Large intestine (tissue), 3 donors: ENCODE measurements at regions not wholly inside any gene's neighbourhood (a gene's known extent, or its start where the extent isn't known, plus 50 kb on each side); places are given as distances from the start of the nearest gene placed in this dataset.

Experiments used
- DNase-seq, 2 donors: peaks; one replicate each; pipeline versions ENCODE4 v3.0.0 to v3.0.0-alpha.2; 2013
- H3K27ac ChIP-seq: one replicate; pipeline ENCODE4 v1.5.1; 2013; ENCODE audit warnings: low read length
- H3K27me3 ChIP-seq: 2 replicates; pipeline ENCODE4 v1.6.1; 2013; ENCODE audit warnings: low read length; ENCODE audit not compliant: control insufficient read depth, insufficient read depth
- H3K36me3 ChIP-seq: 2 replicates; pipeline ENCODE4 v1.6.1; 2013; ENCODE audit warnings: low read length; ENCODE audit not compliant: control insufficient read depth, insufficient read depth
- H3K4me1 ChIP-seq: one replicate; pipeline ENCODE4 v1.6.1; 2013; ENCODE audit warnings: low read length; ENCODE audit not compliant: control insufficient read depth, insufficient read depth
- H3K4me3 ChIP-seq: one replicate; pipeline ENCODE4 v1.5.1; 2013; ENCODE audit warnings: low read length
- H3K9me3 ChIP-seq: one replicate; pipeline ENCODE4 v1.6.1; 2013; ENCODE audit warnings: mild to moderate bottlenecking, low read depth, low read length, moderate library complexity; ENCODE audit not compliant: control insufficient read depth
- WGBS: methylation state at CpG from one replicate; pipeline ENCODE4 v1.1.5; 2013; ENCODE audit warnings: low lambda C conversion rate; ENCODE audit not compliant: insufficient coverage; 5-methylcytosine and 5-hydroxymethylcytosine counted together

DNA sequence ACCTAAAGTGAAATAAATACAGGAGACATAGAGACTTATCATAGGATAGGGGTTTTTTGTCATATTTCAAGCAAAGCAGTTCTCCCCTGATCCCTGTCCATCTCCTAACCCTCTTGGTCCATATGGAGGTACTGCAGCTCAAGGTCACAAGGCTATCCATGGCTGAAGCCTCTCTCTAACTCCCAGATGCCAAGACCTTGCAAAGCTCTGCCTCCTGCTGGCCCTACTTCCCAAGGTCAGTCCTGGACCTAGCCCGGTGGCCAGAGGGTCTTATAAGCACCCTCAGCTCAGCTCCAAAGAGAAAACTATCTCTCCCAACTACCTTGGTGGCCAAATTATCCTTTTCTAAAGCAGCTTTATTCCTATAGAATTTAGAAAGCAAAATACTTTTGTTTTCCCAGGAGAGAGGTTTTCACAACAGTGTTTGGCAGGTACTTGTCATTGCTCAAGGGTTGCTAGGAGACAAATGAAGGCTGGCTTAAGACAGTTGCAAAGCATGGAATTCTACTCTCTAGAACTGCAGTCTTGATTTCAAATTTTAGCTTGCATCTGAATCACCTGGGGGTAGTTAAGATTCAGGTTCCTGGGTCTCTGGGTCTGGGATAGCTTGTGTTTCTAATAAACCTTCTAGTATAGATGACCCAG, 121.5 kb downstream of the XCL2 start:
- H3K27ac ChIP-seq = no peak overlapping the region
- no peak overlapping the region for H3K4me3 ChIP-seq

DNA sequence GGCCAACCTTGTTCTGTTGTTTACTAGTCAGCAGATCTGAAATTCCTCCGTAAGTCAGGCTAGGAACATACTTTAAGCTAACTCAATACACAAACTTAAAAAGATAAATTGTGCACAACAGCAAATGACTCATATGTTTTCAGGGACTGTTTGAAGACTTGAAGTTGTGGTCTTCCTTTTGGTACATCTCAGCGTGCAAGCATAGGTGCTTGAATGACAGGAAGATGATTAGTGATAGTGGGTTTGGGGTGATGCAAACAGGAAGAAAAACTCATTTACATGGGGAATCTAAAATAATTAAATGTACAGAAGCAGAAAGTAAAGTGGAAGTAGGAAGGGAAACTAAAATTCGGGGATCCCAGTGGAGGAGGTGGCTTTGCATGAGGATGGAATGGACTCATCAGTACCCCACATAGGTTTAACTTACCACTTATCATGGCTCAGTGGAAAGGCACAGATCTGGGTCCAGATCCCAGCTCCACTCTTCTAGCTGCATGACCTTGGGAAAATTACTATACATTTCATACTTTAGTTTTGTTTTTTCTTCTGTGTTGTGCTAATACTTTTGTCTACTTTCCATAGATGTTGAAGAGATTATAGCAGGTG, 122.3 kb downstream of the XCL2 start:
- Histone ChIP-seq H3K4me3 (no peak overlapping the region), H3K27me3 (no peaks in the 10 kb centered on the region), H3K9me3 (no peaks in the 10 kb centered on the region), H3K36me3 (no peaks in the 10 kb centered on the region), H3K4me1 (no peaks in the 10 kb centered on the region), H3K27ac (no peak overlapping the region)
- DNase-seq = no peak
- WGBS = 100% methylated on average over 1 of the region's 3 CpGs

More for the DNA sequence above, 121.5 kb downstream of the XCL2 start:
- WGBS = no CpG with 5 or more reads among the region's 1 CpG
- DNase-seq = no peak
- no peaks in the 10 kb centered on the region for H3K9me3 ChIP-seq
- H3K27me3 ChIP-seq = no peaks in the 10 kb centered on the region
- H3K4me1 ChIP-seq = no peaks in the 10 kb centered on the region
- no peaks in the 10 kb centered on the region for H3K36me3 ChIP-seq

DNA sequence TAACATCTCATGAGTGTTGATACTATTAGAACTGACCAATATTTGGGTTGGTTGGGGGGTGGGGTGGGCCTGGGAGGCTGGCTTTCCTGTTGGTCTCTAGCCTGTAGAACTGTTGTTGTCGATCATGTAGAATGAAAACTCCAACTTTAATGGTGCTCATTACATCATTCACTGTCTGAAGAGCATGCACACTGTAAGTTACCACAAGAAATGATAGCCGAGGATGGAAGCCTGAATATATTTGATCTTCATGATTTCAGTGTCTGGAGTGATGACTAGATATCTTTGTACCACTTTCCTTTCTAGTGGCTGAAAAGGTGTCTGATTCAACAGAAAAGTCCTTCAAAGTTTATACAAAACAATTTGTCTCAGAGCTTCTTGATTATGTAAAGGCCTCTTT, 123.6 kb downstream of the XCL2 start:
- Histone ChIP-seq H3K9me3 (no peaks in the 10 kb centered on the region), H3K27ac (no peak overlapping the region), H3K4me1 (no peaks in the 10 kb centered on the region), H3K36me3 (no peaks in the 10 kb centered on the region), H3K4me3 (no peak overlapping the region), H3K27me3 (no peaks in the 10 kb centered on the region)
- no peak for DNase-seq
- WGBS = 100% methylated on average over 1 of the region's 2 CpGs

DNA sequence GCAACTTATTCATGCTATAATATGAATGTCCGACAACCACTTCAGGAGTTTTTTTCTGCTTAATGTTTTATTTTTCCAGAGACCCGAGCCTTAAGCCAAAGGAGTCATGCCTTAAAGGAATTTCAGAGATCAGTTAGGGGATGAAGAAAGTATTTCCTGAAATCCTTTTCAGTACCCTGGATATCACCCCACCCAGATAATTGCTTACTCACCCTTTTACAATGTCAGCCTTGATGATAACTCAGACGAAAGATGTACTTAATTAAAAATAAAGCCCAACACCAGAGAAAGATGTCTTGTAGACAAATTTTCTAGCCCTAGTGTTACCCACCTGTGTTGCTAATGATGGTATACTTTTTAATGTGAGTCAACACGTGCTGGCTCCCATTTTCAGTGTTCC, 124.1 kb downstream of the XCL2 start:
- Histone ChIP-seq H3K4me3 (no peak overlapping the region), H3K27ac (no peak overlapping the region), H3K27me3 (no peaks in the 10 kb centered on the region), H3K36me3 (no peaks in the 10 kb centered on the region), H3K4me1 (no peaks in the 10 kb centered on the region), H3K9me3 (no peaks in the 10 kb centered on the region)
- DNase-seq = no peak
- 33% methylated on average over 1 of the region's 4 CpGs for WGBS

DNA sequence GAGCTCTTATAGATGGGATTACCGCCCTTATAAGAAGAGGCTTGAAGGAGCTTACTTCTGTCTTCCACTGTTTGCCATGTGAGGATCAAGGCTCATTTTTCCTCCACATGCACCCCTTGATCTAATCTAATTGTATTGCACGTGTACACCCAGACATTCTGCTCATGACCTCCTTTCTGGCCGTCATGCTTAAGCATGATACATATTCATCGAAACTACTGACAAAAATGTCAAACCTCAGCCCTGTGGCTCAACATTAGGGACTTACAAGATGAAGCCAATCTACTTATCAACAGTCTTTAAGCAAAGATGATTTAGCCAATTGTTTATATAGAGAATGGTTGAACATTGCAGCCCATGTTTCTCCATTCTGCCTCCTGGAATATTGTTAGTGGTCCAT, 127.6 kb downstream of the XCL2 start:
- H3K4me3 ChIP-seq = no peak overlapping the region
- 100% methylated on average over 1 of the region's 4 CpGs for WGBS
- no peak overlapping the region for H3K27ac ChIP-seq
- H3K9me3 ChIP-seq = no peaks in the 10 kb centered on the region
- no peaks in the 10 kb centered on the region for H3K36me3 ChIP-seq
- H3K27me3 ChIP-seq = no peaks in the 10 kb centered on the region
- no peaks in the 10 kb centered on the region for H3K4me1 ChIP-seq
- DNase-seq = no peak

DNA sequence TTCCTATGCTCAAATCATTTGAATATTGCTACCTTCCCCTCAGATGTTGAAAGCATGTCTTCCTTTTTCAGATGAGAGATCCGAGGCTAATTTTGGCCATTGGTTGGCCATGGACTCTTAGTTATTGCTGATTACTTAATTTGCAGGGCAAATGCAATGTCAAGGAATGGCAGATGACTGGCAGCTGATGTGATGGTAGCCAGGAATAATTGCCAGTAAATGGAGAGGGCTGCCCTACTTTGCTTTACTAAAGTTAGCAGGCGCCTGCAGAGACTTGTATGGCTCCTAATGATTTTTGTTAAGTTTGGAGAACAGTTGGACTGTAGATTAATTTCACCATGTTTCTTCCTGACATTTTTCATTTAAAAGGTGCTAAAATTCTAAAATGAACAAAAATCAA, 128.9 kb downstream of the XCL2 start:
- whole genome bisulfite sequencing = no CpG with 5 or more reads among the region's 2 CpGs

DNA sequence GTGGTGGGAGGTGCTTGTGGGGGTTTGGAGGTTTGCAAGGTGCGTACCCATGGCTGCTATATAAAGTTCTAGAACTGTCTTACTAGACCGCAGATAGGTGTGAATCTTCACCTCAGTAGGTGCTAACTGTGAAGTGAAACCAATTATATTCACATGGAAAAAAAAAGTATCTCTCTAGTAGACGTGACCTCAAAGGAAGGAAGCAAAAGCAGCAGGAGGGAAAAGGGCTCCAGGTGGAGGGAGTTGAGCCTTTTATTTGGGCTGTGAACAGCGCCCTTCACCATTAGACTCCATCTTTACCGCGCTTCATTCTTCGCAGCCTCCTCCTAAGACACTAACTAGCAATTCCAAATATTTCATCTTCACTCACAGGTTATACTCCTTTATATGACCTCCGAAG, 129.8 kb downstream of the TBX19 start:
- Histone ChIP-seq H3K9me3 (no peaks in the 10 kb centered on the region), H3K4me1 (peaks cover 26% of the 10 kb centered on the region), H3K27me3 (no peaks in the 10 kb centered on the region), H3K36me3 (no peaks in the 10 kb centered on the region), H3K4me3 (no peak overlapping the region), H3K27ac (no peak overlapping the region)
- WGBS = 100% methylated on average over 2 of the region's 8 CpGs
- DNase-seq = no peak

More for the DNA sequence above, 128.9 kb downstream of the XCL2 start:
- no peak for DNase-seq
- Histone ChIP-seq H3K4me1 (no peaks in the 10 kb centered on the region), H3K27me3 (no peaks in the 10 kb centered on the region), H3K4me3 (no peak overlapping the region), H3K27ac (no peak overlapping the region), H3K9me3 (no peaks in the 10 kb centered on the region), H3K36me3 (no peaks in the 10 kb centered on the region)

DNA sequence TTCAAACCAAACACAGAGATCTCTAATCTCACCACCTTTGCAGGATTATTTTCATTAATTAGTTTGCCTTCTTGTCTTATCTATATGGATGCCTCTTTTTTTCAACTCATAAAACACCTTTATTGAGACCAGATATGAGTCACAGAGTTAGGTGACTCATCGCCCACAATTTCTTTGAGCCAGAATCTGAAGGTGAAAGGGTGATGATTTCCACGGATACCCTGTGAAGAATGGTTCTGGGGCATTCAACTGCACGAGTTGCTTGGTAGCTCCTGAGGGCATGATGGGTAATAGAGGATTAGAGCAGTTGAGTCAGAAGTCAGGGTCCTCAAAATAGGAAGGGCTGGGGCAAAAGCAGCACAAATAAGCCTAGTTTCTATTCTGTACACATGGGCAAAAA, 128.2 kb downstream of the TBX19 start:
- Histone ChIP-seq H3K27me3 (no peaks in the 10 kb centered on the region), H3K4me1 (peaks cover 30% of the 10 kb centered on the region), H3K9me3 (no peaks in the 10 kb centered on the region), H3K4me3 (no peak overlapping the region), H3K27ac (peak overlapping the region; percentile 60), H3K36me3 (no peaks in the 10 kb centered on the region)
- no CpG with 5 or more reads among the region's 3 CpGs for WGBS
- DNase-seq = peak; percentile 67 to 85

DNA sequence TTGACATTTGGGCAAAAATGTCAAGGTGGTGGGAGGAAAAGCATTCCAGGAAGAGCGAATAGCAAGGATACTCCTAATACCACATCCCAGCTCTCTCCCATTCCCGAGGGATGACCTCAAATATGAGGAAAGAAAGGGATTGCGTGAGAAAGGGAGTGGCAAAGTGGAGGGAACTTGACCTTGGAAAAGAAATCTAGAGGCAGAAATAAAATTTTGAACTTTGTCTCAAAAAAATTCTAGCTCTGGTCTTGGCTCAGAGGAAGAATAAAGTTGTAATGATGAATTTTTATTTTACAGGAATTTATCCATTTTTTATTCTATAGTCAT, 127.8 kb downstream of the TBX19 start:
- WGBS = 10% methylated on average over 2 of the region's 3 CpGs
- DNase-seq = peak; percentile 56 to 75
- H3K36me3 ChIP-seq = no peaks in the 10 kb centered on the region
- peaks cover 30% of the 10 kb centered on the region for H3K4me1 ChIP-seq
- H3K27me3 ChIP-seq = no peaks in the 10 kb centered on the region
- H3K9me3 ChIP-seq = no peaks in the 10 kb centered on the region
- H3K4me3 ChIP-seq = no peak overlapping the region
- H3K27ac ChIP-seq = peak overlapping the region; percentile 60

DNA sequence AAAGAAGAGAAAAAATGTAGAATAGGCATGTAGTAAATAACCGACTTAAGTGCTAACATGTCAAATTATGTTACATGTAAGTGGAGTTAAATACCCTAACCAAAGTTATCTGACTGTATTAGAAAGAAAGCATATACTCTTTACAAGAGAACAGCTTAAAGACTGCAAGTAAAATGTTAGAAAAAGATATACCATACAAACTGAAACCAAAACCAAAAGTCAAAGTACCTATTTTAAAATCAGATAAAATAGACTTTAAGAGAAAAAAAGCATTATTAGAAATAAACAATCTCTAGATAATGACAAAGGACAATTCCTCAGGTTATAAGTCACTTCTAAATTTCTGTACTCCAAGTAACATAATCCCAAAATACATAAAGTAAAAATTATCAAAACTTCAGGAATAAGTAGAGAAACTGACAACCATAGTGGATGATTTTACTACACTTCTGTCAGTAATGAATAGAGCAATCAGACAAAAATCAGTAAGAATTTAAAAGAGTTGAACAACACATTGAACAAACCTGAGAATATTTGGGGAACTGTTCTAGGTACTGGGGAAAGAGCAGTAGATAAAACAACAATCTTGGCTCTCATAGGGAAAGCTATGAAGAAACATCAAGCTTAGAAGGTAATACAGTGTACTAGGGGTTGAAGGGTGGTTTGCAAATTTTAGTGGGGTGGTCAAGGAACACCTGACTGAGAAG, 127.3 kb downstream of the TBX19 start:
- no peaks in the 10 kb centered on the region for H3K9me3 ChIP-seq
- H3K36me3 ChIP-seq = no peaks in the 10 kb centered on the region
- H3K27ac ChIP-seq = peak overlapping the region; percentile 60
- H3K4me3 ChIP-seq = no peak overlapping the region
- H3K4me1 ChIP-seq = peaks cover 31% of the 10 kb centered on the region
- H3K27me3 ChIP-seq = no peaks in the 10 kb centered on the region
- 91% methylated on average over 1 of the region's 1 CpG for WGBS
- no peak for DNase-seq
